Caco-2 (cell line): ENCODE measurements at regions not wholly inside any gene's neighbourhood (a gene's known extent, or its start where the extent isn't known, plus 50 kb on each side); places are given as distances from the start of the nearest gene placed in this dataset.

ENCODE experiments used
- BruUV-seq: library from RNA; stranded (reverse); fragments of 400-500 nt; replicated peaks from 2 replicates; lab custom pipeline; 2021; lab: Mats Ljungman, UMichigan
- CTCF ChIA-PET: fragments of 300-600 bp; sonication (Branson Sonifier 250); formaldehyde crosslinking; loops from one replicate; lab custom pipeline; 2022; ENCODE audit warnings: antibody characterized with exemption; lab: Charles Lee
- POLR2A ChIA-PET: fragments of 300-600 bp; sonication (Branson Sonifier 250); formaldehyde crosslinking; loops from one replicate; lab custom pipeline; 2022; ENCODE audit warnings: antibody characterized with exemption; lab: Charles Lee
- DNase-seq, 2 experiments: peaks; one replicate each; pipeline versions ENCODE4 v3.0.0 to v3.0.0-alpha.2; 2020 to 2022
- H3K27me3 ChIP-seq: replicated peaks from 2 replicates; pipeline ENCODE4 v1.6.0; 2011; ENCODE audit warnings: low read length; ENCODE audit not compliant: control insufficient read depth, insufficient read depth
- H3K36me3 ChIP-seq: 2 replicates; pipeline ENCODE4 v1.5.1; 2011; ENCODE audit warnings: low read length; ENCODE audit not compliant: control insufficient read depth, insufficient read depth
- H3K4me1 ChIP-seq: fragments of 250-450 bp; sonication (Bioruptor Pico); 2 replicates; pipeline ENCODE4 v1.5.1; 2020; ENCODE audit warnings: mild to moderate bottlenecking
- H3K4me3 ChIP-seq: 2 replicates; pipeline ENCODE4 v1.5.1; 2011; ENCODE audit warnings: low read depth, mild to moderate bottlenecking, control low read depth, low read length
- H3K9me3 ChIP-seq: fragments of 250-450 bp; sonication (Bioruptor Pico); 2 replicates; pipeline ENCODE4 v1.5.1; 2020; ENCODE audit warnings: mild to moderate bottlenecking, moderate library complexity
- H3K27ac Mint-ChIP-seq: one replicate; pipeline ENCODE4 v1.8.0; 2022; ENCODE audit warnings: mixed read lengths; ENCODE audit not compliant: unreplicated experiment
- H3K27me3 Mint-ChIP-seq: one replicate; pipeline ENCODE4 v1.8.0; 2022; ENCODE audit warnings: mixed read lengths; ENCODE audit not compliant: insufficient read depth, unreplicated experiment
- H3K36me3 Mint-ChIP-seq: one replicate; pipeline ENCODE4 v1.8.0; 2022; ENCODE audit warnings: mild to moderate bottlenecking, mixed read lengths; ENCODE audit not compliant: insufficient read depth, unreplicated experiment
- H3K4me1 Mint-ChIP-seq: one replicate; pipeline ENCODE4 v1.8.0; 2022; ENCODE audit warnings: low read depth, mixed read lengths; ENCODE audit not compliant: unreplicated experiment
- H3K4me3 Mint-ChIP-seq: one replicate; pipeline ENCODE4 v1.8.0; 2022; ENCODE audit warnings: mild to moderate bottlenecking, moderate library complexity, mixed read lengths; ENCODE audit not compliant: unreplicated experiment
- H3K9me3 Mint-ChIP-seq: one replicate; pipeline ENCODE4 v1.8.0; 2022; ENCODE audit warnings: mixed read lengths; ENCODE audit not compliant: unreplicated experiment
- intact Hi-C: fragments of 100-400 bp; cut with micrococcal nuclease; formaldehyde crosslinking; loops from one replicate; pipeline ENCODE4 v1.10.0; 2022; ENCODE audit not compliant: unreplicated experiment
- TF ChIP-seq, protein P1 (sequence below), 2 experiments: fragments of 200-600 bp in 1 of 2; IDR thresholded peaks; 1 replicate in 1 of 2; 2 replicates in 1 of 2; pipeline versions ENCODE4 v1.5.1 to v1.8.0; 2011 to 2022; ENCODE audit warnings: antibody characterized with exemption in 1 of 2, control low read depth in 1 of 2, inconsistent platforms in 1 of 2, low read depth in 1 of 2, low read length in 1 of 2, mild to moderate bottlenecking in 1 of 2, moderate library complexity in 1 of 2; ENCODE audit not compliant: insufficient read depth in 1 of 2, severe bottlenecking in 1 of 2, unreplicated experiment in 1 of 2

DNA sequence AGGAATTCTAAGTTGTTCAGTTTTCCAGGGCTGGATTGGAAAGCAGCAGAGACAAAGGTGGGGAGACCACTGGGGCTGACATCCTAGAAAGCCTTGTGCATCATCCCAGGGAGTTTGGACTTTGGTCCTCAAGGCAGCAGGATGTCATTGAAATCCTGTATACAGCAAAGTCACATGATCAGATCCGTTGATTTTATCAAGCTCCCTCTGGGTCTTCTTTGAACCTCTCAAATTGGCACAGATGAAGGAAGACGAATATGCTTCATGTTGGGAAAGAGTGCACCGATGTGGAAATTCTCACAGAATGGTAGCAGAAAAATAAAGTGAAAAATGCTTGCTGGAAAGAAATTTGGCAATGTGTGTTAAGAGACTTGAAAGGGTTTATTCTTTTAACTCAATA, 149.8 kb upstream of the TMTC4 start:
- H3K9me3 Mint-ChIP-seq = peaks cover 7% of the 10 kb centered on the region
- H3K27me3 Mint-ChIP-seq = no peaks in the 10 kb centered on the region
- H3K9me3 ChIP-seq = no peaks in the 10 kb centered on the region
- no peak overlapping the region for H3K4me3 ChIP-seq
- DNase-seq = no peak
- H3K36me3 ChIP-seq = no peaks in the 10 kb centered on the region
- no peak overlapping the region for H3K27ac Mint-ChIP-seq
- peaks cover 7% of the 10 kb centered on the region for H3K4me1 Mint-ChIP-seq
- ChIA-PET CTCF (no interaction called here), POLR2A (no interaction called here)
- H3K27me3 ChIP-seq = no peaks in the 10 kb centered on the region
- H3K4me3 Mint-ChIP-seq = no peak overlapping the region
- H3K4me1 ChIP-seq = no peaks in the 10 kb centered on the region
- H3K36me3 Mint-ChIP-seq = no peaks in the 10 kb centered on the region
- BruUV-seq = no TSS peak
- TF ChIP-seq, protein P1, sequence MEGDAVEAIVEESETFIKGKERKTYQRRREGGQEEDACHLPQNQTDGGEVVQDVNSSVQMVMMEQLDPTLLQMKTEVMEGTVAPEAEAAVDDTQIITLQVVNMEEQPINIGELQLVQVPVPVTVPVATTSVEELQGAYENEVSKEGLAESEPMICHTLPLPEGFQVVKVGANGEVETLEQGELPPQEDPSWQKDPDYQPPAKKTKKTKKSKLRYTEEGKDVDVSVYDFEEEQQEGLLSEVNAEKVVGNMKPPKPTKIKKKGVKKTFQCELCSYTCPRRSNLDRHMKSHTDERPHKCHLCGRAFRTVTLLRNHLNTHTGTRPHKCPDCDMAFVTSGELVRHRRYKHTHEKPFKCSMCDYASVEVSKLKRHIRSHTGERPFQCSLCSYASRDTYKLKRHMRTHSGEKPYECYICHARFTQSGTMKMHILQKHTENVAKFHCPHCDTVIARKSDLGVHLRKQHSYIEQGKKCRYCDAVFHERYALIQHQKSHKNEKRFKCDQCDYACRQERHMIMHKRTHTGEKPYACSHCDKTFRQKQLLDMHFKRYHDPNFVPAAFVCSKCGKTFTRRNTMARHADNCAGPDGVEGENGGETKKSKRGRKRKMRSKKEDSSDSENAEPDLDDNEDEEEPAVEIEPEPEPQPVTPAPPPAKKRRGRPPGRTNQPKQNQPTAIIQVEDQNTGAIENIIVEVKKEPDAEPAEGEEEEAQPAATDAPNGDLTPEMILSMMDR (IDR thresholded peaks at IDR 0.05; ENCODE audit: insufficient read depth in 1 of 2, low read depth in 1 of 2, low read length in 1 of 2, severe bottlenecking in 1 of 2, unreplicated experiment in 1 of 2) = no peak
- intact Hi-C loops = no loop called here

DNA sequence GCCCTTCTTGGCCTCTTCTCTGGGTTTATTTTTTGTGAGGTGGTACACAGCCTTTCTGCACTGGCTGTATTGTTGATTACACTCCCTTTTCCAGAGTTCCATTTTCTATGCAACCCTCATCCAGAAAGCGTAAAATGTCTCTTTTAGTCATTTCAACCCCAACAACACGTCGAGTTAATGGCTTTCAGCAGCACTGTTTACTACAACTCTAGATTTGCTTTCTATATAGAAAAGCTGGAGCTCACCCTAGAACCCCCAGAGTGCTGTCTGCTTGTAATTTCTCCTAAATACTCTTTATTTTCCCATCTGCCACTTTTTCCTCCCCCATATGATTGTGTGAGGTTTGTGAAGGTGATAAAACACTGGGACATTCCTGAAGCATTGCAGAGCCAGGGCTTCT, 148.9 kb upstream of the TMTC4 start:
- H3K27ac Mint-ChIP-seq = no peak overlapping the region
- CTCF ChIA-PET = no interaction called here
- no peak overlapping the region for H3K4me3 Mint-ChIP-seq
- H3K9me3 ChIP-seq = no peaks in the 10 kb centered on the region
- no peak for DNase-seq
- intact Hi-C loops = no loop called here
- H3K9me3 Mint-ChIP-seq = peaks cover 16% of the 10 kb centered on the region
- no peaks in the 10 kb centered on the region for H3K27me3 ChIP-seq
- H3K4me1 Mint-ChIP-seq = peaks cover 9% of the 10 kb centered on the region
- no TSS peak for BruUV-seq
- no peaks in the 10 kb centered on the region for H3K36me3 ChIP-seq
- H3K27me3 Mint-ChIP-seq = no peaks in the 10 kb centered on the region
- H3K4me3 ChIP-seq = no peak overlapping the region
- TF ChIP-seq, protein P1 (IDR thresholded peaks at IDR 0.05; ENCODE audit: insufficient read depth in 1 of 2, low read depth in 1 of 2, low read length in 1 of 2, severe bottlenecking in 1 of 2, unreplicated experiment in 1 of 2) = no peak
- H3K36me3 Mint-ChIP-seq = no peaks in the 10 kb centered on the region
- peaks cover 4% of the 10 kb centered on the region for H3K4me1 ChIP-seq
- POLR2A ChIA-PET = no interaction called here

DNA sequence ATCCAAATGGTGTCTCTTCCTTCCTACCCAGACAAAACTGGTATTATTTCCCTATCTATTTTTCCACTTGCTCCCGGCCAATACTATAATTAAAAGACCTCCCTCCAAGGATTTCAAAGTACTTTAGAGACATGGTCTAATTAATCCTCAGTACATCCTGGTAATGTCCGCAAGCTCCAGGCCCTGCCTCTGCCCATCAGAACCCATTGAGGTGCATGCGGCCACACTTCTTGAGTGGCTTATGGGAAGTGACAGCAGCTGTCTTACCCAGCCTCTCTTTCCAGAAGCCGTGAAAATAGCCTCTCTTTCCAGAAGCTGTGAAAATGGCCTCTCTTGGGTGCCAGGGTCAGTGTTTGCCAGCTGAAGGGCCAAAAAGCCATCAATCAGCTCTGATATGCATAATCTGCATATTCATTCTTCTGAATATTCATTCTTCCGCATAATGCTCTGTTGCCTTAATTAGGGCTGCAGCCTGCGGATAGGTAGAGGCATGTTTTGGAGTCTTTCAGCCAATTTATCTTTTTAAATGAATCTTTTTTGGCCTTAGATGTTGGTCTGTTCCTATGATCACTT, 148.4 kb upstream of the TMTC4 start:
- no peak for DNase-seq
- H3K36me3 ChIP-seq = no peaks in the 10 kb centered on the region
- peaks cover 9% of the 10 kb centered on the region for H3K4me1 ChIP-seq
- H3K27me3 ChIP-seq = no peaks in the 10 kb centered on the region
- ChIA-PET CTCF (no interaction called here), POLR2A (no interaction called here)
- TF ChIP-seq, protein P1 (IDR thresholded peaks at IDR 0.05; ENCODE audit: insufficient read depth in 1 of 2, low read depth in 1 of 2, low read length in 1 of 2, severe bottlenecking in 1 of 2, unreplicated experiment in 1 of 2) = no peak
- no peak overlapping the region for H3K4me3 ChIP-seq
- intact Hi-C loops = no loop called here
- H3K9me3 ChIP-seq = no peaks in the 10 kb centered on the region
- no peaks in the 10 kb centered on the region for H3K27me3 Mint-ChIP-seq
- no peaks in the 10 kb centered on the region for H3K36me3 Mint-ChIP-seq
- BruUV-seq = no TSS peak
- H3K9me3 Mint-ChIP-seq = peaks cover 21% of the 10 kb centered on the region
- H3K4me3 Mint-ChIP-seq = no peak overlapping the region
- H3K27ac Mint-ChIP-seq = no peak overlapping the region
- H3K4me1 Mint-ChIP-seq = peaks cover 14% of the 10 kb centered on the region
